ENCODE measurements at regions not wholly inside any gene's neighbourhood (a gene's known extent, or its start where the extent isn't known, plus 50 kb on each side); places are given as distances from the start of the nearest gene placed in this dataset.

DNA sequence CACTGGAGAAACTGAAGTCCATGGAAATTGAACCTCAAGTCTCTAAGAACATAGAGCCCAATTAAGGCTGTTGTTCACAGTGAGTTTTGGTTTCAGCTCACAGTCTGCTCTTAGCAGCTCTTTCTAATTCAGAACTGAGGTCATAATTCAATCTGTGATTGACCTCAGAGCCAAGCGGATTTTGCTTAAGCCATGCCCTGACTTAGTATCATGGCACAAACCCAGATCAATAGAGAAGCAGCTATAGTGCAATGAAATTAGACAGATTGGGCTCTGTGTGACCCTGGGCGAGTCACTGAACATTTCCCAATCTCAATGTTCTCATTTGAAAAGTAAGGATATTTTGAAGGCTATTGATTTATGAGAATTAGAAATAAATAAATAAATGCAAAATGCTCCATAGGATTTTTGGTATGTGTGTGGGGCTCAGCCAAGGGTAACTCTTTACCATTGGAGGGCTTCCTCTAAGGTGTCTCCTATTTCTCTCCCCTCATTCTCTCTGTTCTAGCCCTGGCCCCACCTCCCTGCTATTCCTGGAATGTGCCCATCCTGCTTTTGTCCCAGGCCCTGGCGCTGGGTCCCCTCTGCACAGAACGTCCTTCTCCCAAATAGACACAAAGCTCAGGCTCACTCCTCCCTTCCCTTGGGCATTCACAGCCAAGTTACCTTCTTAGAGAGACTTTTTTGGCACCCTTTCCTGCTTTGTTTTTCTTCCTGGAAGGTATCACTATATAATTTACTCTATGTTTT, 239.6 kb downstream of the LPIN1 start:
- Histone ChIP-seq H3K4me1 (ENCODE audit: control insufficient read depth, insufficient read depth, low read length) (no peaks in the 10 kb centered on the region), H3K4me3 (ENCODE audit: low read length) (no peak overlapping the region), H3K9ac (ENCODE audit: low read length) (no peak overlapping the region), H3K36me3 (ENCODE audit: control insufficient read depth, insufficient read depth, low read length) (no peaks in the 10 kb centered on the region), H3K9me3 (ENCODE audit: control insufficient read depth, low read length) (no peaks in the 10 kb centered on the region), H3K27me3 (ENCODE audit: control insufficient read depth, insufficient read depth, low read length) (no peaks in the 10 kb centered on the region)

- H3K36me3 ChIP-seq (ENCODE audit: control insufficient read depth, insufficient read depth, low read length): no peaks in the 10 kb centered on the region
- H3K9me3 ChIP-seq (ENCODE audit: control insufficient read depth, low read length): no peaks in the 10 kb centered on the region
- no peaks in the 10 kb centered on the region for H3K27me3 ChIP-seq (ENCODE audit: control insufficient read depth, insufficient read depth, low read length)
- no peaks in the 10 kb centered on the region for H3K4me1 ChIP-seq (ENCODE audit: control insufficient read depth, insufficient read depth, low read length)
- no peak overlapping the region for H3K9ac ChIP-seq (ENCODE audit: low read length)
- no peak overlapping the region for H3K4me3 ChIP-seq (ENCODE audit: low read length)
Observed at GRCh38 chr2:11987151-11987550, 240.7 kb downstream of the LPIN1 start.

- Histone ChIP-seq H3K36me3 (ENCODE audit: control insufficient read depth, insufficient read depth, low read length) (no peaks in the 10 kb centered on the region), H3K9me3 (ENCODE audit: control insufficient read depth, low read length) (no peaks in the 10 kb centered on the region), H3K27me3 (ENCODE audit: control insufficient read depth, insufficient read depth, low read length) (no peaks in the 10 kb centered on the region), H3K4me3 (ENCODE audit: low read length) (no peak overlapping the region), H3K9ac (ENCODE audit: low read length) (no peak overlapping the region), H3K4me1 (ENCODE audit: control insufficient read depth, insufficient read depth, low read length) (no peaks in the 10 kb centered on the region)
Observed at GRCh38 chr2:11988691-11989353, 242.4 kb downstream of the LPIN1 start.

GRCh38 chr2:11989354-11989703, 242.9 kb downstream of the LPIN1 start:
- H3K36me3 ChIP-seq (ENCODE audit: control insufficient read depth, insufficient read depth, low read length): no peaks in the 10 kb centered on the region
- H3K9ac ChIP-seq (ENCODE audit: low read length): no peak overlapping the region
- H3K4me3 ChIP-seq (ENCODE audit: low read length): no peak overlapping the region
- no peaks in the 10 kb centered on the region for H3K4me1 ChIP-seq (ENCODE audit: control insufficient read depth, insufficient read depth, low read length)
- no peaks in the 10 kb centered on the region for H3K9me3 ChIP-seq (ENCODE audit: control insufficient read depth, low read length)
- no peaks in the 10 kb centered on the region for H3K27me3 ChIP-seq (ENCODE audit: control insufficient read depth, insufficient read depth, low read length)

GRCh38 chr2:11990576-11990975, 244.1 kb downstream of the LPIN1 start:
- no peaks in the 10 kb centered on the region for H3K4me1 ChIP-seq (ENCODE audit: control insufficient read depth, insufficient read depth, low read length)
- no peaks in the 10 kb centered on the region for H3K27me3 ChIP-seq (ENCODE audit: control insufficient read depth, insufficient read depth, low read length)
- no peak overlapping the region for H3K9ac ChIP-seq (ENCODE audit: low read length)
- H3K36me3 ChIP-seq (ENCODE audit: control insufficient read depth, insufficient read depth, low read length): no peaks in the 10 kb centered on the region
- no peaks in the 10 kb centered on the region for H3K9me3 ChIP-seq (ENCODE audit: control insufficient read depth, low read length)
- H3K4me3 ChIP-seq (ENCODE audit: low read length): no peak overlapping the region

DNA sequence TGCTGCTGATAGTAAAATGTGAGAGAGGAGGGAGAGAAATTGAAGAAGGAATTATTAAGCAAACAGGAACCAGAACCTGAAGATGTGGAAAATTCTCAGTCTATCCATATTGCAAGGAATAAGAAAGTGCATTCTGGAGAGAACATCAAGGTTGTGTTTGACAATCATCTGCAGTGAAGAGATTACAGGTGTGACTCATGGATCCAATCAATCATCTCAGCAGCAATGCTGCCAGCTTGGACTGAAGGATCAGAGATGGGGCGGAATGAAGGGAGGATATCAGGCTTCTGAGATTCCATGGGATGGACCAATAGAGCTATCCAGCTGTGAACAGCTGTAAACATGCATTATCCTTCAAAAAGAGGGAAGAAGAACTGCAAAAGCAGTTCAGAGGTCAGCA, 247.3 kb downstream of the LPIN1 start:
- no peaks in the 10 kb centered on the region for H3K36me3 ChIP-seq (ENCODE audit: control insufficient read depth, insufficient read depth, low read length)
- no peak overlapping the region for H3K4me3 ChIP-seq (ENCODE audit: low read length)
- no peaks in the 10 kb centered on the region for H3K9me3 ChIP-seq (ENCODE audit: control insufficient read depth, low read length)
- no peak overlapping the region for H3K9ac ChIP-seq (ENCODE audit: low read length)
- H3K27me3 ChIP-seq (ENCODE audit: control insufficient read depth, insufficient read depth, low read length): no peaks in the 10 kb centered on the region
- no peaks in the 10 kb centered on the region for H3K4me1 ChIP-seq (ENCODE audit: control insufficient read depth, insufficient read depth, low read length)

GRCh38 chr2:11995456-11995855, 249.0 kb downstream of the LPIN1 start:
- no peaks in the 10 kb centered on the region for H3K4me1 ChIP-seq (ENCODE audit: control insufficient read depth, insufficient read depth, low read length)
- no peaks in the 10 kb centered on the region for H3K36me3 ChIP-seq (ENCODE audit: control insufficient read depth, insufficient read depth, low read length)
- H3K27me3 ChIP-seq (ENCODE audit: control insufficient read depth, insufficient read depth, low read length): no peaks in the 10 kb centered on the region
- no peak overlapping the region for H3K4me3 ChIP-seq (ENCODE audit: low read length)
- no peaks in the 10 kb centered on the region for H3K9me3 ChIP-seq (ENCODE audit: control insufficient read depth, low read length)
- no peak overlapping the region for H3K9ac ChIP-seq (ENCODE audit: low read length)

GRCh38 chr2:11996618-11997017, 250.2 kb downstream of the LPIN1 start:
- Histone ChIP-seq H3K27me3 (ENCODE audit: control insufficient read depth, insufficient read depth, low read length) (no peaks in the 10 kb centered on the region), H3K36me3 (ENCODE audit: control insufficient read depth, insufficient read depth, low read length) (no peaks in the 10 kb centered on the region), H3K9me3 (ENCODE audit: control insufficient read depth, low read length) (no peaks in the 10 kb centered on the region), H3K9ac (ENCODE audit: low read length) (no peak overlapping the region), H3K4me1 (ENCODE audit: control insufficient read depth, insufficient read depth, low read length) (no peaks in the 10 kb centered on the region), H3K4me3 (ENCODE audit: low read length) (no peak overlapping the region)

DNA sequence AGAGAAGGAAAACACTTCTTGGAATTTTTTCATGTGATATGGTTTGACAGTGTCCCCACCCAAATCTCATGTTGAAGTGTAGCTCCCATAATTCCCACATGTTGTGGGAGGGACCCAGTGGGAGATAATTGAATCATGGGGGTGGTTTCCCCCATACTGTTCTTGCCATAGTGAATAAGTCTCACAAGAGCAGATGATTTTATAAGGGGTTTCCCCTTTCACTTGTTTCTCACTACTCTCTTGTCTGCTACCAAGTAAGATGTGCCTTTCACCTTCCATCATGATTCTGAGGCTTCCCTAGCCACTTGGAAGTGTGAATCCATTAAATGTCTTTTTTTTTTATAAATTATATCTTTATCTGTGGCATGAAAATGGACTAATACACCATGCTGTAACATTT, 250.7 kb downstream of the LPIN1 start:
- no peak overlapping the region for H3K4me3 ChIP-seq (ENCODE audit: low read length)
- H3K9me3 ChIP-seq (ENCODE audit: control insufficient read depth, low read length): no peaks in the 10 kb centered on the region
- H3K36me3 ChIP-seq (ENCODE audit: control insufficient read depth, insufficient read depth, low read length): no peaks in the 10 kb centered on the region
- H3K27me3 ChIP-seq (ENCODE audit: control insufficient read depth, insufficient read depth, low read length): no peaks in the 10 kb centered on the region
- no peak overlapping the region for H3K9ac ChIP-seq (ENCODE audit: low read length)
- no peaks in the 10 kb centered on the region for H3K4me1 ChIP-seq (ENCODE audit: control insufficient read depth, insufficient read depth, low read length)

- Histone ChIP-seq H3K27me3 (ENCODE audit: control insufficient read depth, insufficient read depth, low read length) (no peaks in the 10 kb centered on the region), H3K9ac (ENCODE audit: low read length) (no peak overlapping the region), H3K36me3 (ENCODE audit: control insufficient read depth, insufficient read depth, low read length) (no peaks in the 10 kb centered on the region), H3K4me3 (ENCODE audit: low read length) (no peak overlapping the region), H3K9me3 (ENCODE audit: control insufficient read depth, low read length) (no peaks in the 10 kb centered on the region), H3K4me1 (ENCODE audit: control insufficient read depth, insufficient read depth, low read length) (no peaks in the 10 kb centered on the region)
Observed at GRCh38 chr2:11998218-11998617, 251.8 kb downstream of the LPIN1 start.

GRCh38 chr2:11998626-11999378, 252.4 kb downstream of the LPIN1 start:
- no peaks in the 10 kb centered on the region for H3K9me3 ChIP-seq (ENCODE audit: control insufficient read depth, low read length)
- no peaks in the 10 kb centered on the region for H3K27me3 ChIP-seq (ENCODE audit: control insufficient read depth, insufficient read depth, low read length)
- H3K4me1 ChIP-seq (ENCODE audit: control insufficient read depth, insufficient read depth, low read length): no peaks in the 10 kb centered on the region
- no peaks in the 10 kb centered on the region for H3K36me3 ChIP-seq (ENCODE audit: control insufficient read depth, insufficient read depth, low read length)
- H3K4me3 ChIP-seq (ENCODE audit: low read length): no peak overlapping the region
- H3K9ac ChIP-seq (ENCODE audit: low read length): no peak overlapping the region

GRCh38 chr2:12001621-12002020, 255.2 kb downstream of the LPIN1 start:
- H3K27me3 ChIP-seq (ENCODE audit: control insufficient read depth, insufficient read depth, low read length): no peaks in the 10 kb centered on the region
- no peaks in the 10 kb centered on the region for H3K4me1 ChIP-seq (ENCODE audit: control insufficient read depth, insufficient read depth, low read length)
- H3K9me3 ChIP-seq (ENCODE audit: control insufficient read depth, low read length): no peaks in the 10 kb centered on the region
- no peak overlapping the region for H3K4me3 ChIP-seq (ENCODE audit: low read length)
- no peaks in the 10 kb centered on the region for H3K36me3 ChIP-seq (ENCODE audit: control insufficient read depth, insufficient read depth, low read length)
- no peak overlapping the region for H3K9ac ChIP-seq (ENCODE audit: low read length)

Data from mucosa of stomach (tissue), 1 donor.